ENCODE measurements at regions not wholly inside any gene's neighbourhood (a gene's known extent, or its start where the extent isn't known, plus 50 kb on each side); places are given as distances from the start of the nearest gene placed in this dataset.

GRCh38 chr15:59862191-59863155 lies 141.6 kb upstream of the FOXB1 start:
- CTCF ChIA-PET: no interaction called here
- H3K4me1 ChIP-seq (ENCODE audit: insufficient read depth, low read length): no peaks in the 10 kb centered on the region
- H3K36me3 ChIP-seq (ENCODE audit: insufficient read depth, low read length): no peaks in the 10 kb centered on the region

GRCh38 chr15:59847968-59848367 lies 156.1 kb upstream of the FOXB1 start:
- no peaks in the 10 kb centered on the region for H3K4me1 ChIP-seq (ENCODE audit: insufficient read depth, low read length)
- H3K4me1 Mint-ChIP-seq: no peaks in the 10 kb centered on the region
- no peak for DNase-seq
- H3K27ac ChIP-seq (ENCODE audit: low read depth, low read length): no peak overlapping the region
- no peak overlapping the region for H3K4me3 ChIP-seq (ENCODE audit: low read length)
- H3K9me3 Mint-ChIP-seq: no peaks in the 10 kb centered on the region
- H3K27me3 Mint-ChIP-seq: peaks cover 12 to 24% of the 10 kb centered on the region in 2 donors
- POLR2A ChIA-PET: interaction anchor here (0.6 kb wide), 1 partner anchor 31 kb away, joined by 3 read pairs; no protein-coding TSS in a partner anchor
- H3K4me3 Mint-ChIP-seq: no peak overlapping the region
- peak overlapping the region in 1 of 8 donors; percentile 10 for H3K27ac Mint-ChIP-seq
- no peaks in the 10 kb centered on the region for H3K9me3 ChIP-seq (ENCODE audit: low read length)
- no peaks in the 10 kb centered on the region for H3K36me3 Mint-ChIP-seq
- H3K27me3 ChIP-seq (ENCODE audit: insufficient read depth, low read length, poor library complexity, severe bottlenecking): no peaks in the 10 kb centered on the region
- CTCF ChIA-PET: no interaction called here
- H3K36me3 ChIP-seq (ENCODE audit: insufficient read depth, low read length): no peaks in the 10 kb centered on the region

More at GRCh38 chr15:59862191-59863155, 141.6 kb upstream of the FOXB1 start:
- no peak overlapping the region for H3K4me3 ChIP-seq (ENCODE audit: low read length)
- Mint-ChIP-seq H3K4me1 (no peaks in the 10 kb centered on the region), H3K27ac (no peak overlapping the region), H3K9me3 (no peaks in the 10 kb centered on the region), H3K4me3 (no peak overlapping the region), H3K27me3 (peaks cover 3 to 38% of the 10 kb centered on the region in 2 donors), H3K36me3 (no peaks in the 10 kb centered on the region)
- no peaks in the 10 kb centered on the region for H3K9me3 ChIP-seq (ENCODE audit: low read length)
- POLR2A ChIA-PET: no interaction called here
- no peak overlapping the region for H3K27ac ChIP-seq (ENCODE audit: low read depth, low read length)
- H3K27me3 ChIP-seq (ENCODE audit: insufficient read depth, low read length, poor library complexity, severe bottlenecking): no peaks in the 10 kb centered on the region
- DNase-seq: no peak

DNA sequence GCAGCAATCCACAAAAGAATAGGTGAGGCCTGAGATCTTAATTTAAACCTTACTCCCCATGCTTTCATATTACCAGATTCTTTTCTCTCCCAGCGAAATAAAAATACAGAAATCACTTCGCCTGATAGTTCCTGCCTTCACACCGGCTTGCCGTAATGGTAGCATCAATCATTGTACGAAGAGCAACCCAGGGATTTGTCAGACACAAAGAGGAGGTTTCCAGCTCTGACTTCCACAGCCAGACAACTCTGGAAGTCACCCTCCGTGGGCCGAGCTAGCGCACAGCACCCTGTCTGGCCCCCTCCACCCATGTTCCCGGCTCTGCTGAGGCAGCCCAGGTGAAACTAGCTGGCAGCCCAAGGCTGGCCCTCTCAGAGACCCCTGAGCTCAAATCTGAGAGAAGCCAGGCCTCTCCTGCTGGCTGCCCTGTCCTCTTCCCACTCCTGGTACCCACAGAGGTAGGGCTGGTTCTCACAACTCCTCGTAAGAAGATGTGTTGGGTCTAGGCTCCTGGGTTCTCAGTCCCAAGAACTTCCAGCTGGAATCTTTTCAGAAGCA lies 156.9 kb upstream of the BNIP2 start:
- no peaks in the 10 kb centered on the region for H3K36me3 Mint-ChIP-seq
- no peaks in the 10 kb centered on the region for H3K9me3 Mint-ChIP-seq
- no peaks in the 10 kb centered on the region for H3K4me1 Mint-ChIP-seq
- Histone ChIP-seq H3K27me3 (ENCODE audit: insufficient read depth, low read length, poor library complexity, severe bottlenecking) (no peaks in the 10 kb centered on the region), H3K4me1 (ENCODE audit: insufficient read depth, low read length) (no peaks in the 10 kb centered on the region), H3K27ac (ENCODE audit: low read depth, low read length) (no peak overlapping the region), H3K4me3 (ENCODE audit: low read length) (no peak overlapping the region), H3K9me3 (ENCODE audit: low read length) (no peaks in the 10 kb centered on the region), H3K36me3 (ENCODE audit: insufficient read depth, low read length) (no peaks in the 10 kb centered on the region)
- DNase-seq: no peak
- H3K27ac Mint-ChIP-seq: no peak overlapping the region
- peaks cover 12 to 29% of the 10 kb centered on the region in 2 donors for H3K27me3 Mint-ChIP-seq
- POLR2A ChIA-PET: no interaction called here
- H3K4me3 Mint-ChIP-seq: no peak overlapping the region
- CTCF ChIA-PET: interaction anchor here (0.8 kb wide), 1 partner anchor 94 kb away, joined by 3 read pairs; no protein-coding TSS in a partner anchor

DNA sequence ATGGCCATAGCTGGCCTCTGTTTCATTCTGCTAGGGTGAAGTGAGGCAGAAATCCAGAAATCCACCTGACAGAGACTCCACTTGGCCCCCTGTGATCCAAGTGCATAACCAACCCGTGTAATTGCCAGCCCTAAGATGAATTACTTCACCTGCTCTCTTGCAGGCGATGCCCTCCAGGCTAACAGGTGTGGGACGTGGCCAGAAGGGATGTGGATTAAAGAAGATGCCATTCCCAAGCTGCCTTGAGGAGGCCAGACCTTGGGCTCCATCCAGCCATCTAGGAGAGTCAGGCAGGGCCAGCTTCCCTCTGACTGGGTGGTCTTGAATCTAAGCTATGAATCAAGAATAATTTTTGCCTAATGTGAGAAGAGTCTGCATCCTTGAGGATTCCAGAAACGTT lies 154.5 kb upstream of the BNIP2 start:
- H3K9me3 Mint-ChIP-seq: no peaks in the 10 kb centered on the region
- no peaks in the 10 kb centered on the region for H3K36me3 ChIP-seq (ENCODE audit: insufficient read depth, low read length)
- no peak overlapping the region for H3K27ac ChIP-seq (ENCODE audit: low read depth, low read length)
- POLR2A ChIA-PET: no interaction called here
- no peak for DNase-seq
- peaks cover 7% of the 10 kb centered on the region for H3K4me1 ChIP-seq (ENCODE audit: insufficient read depth, low read length)
- no peak overlapping the region for H3K27ac Mint-ChIP-seq
- H3K27me3 ChIP-seq (ENCODE audit: insufficient read depth, low read length, poor library complexity, severe bottlenecking): no peaks in the 10 kb centered on the region
- CTCF ChIA-PET: no interaction called here
- no peak overlapping the region for H3K4me3 Mint-ChIP-seq
- H3K27me3 Mint-ChIP-seq: peaks cover 2 to 26% of the 10 kb centered on the region in 2 donors
- H3K4me1 Mint-ChIP-seq: peaks cover 5 to 6% (median 6%) of the 10 kb centered on the region in 3 donors
- no peaks in the 10 kb centered on the region for H3K9me3 ChIP-seq (ENCODE audit: low read length)
- H3K36me3 Mint-ChIP-seq: no peaks in the 10 kb centered on the region
- no peak overlapping the region for H3K4me3 ChIP-seq (ENCODE audit: low read length)

- Histone ChIP-seq H3K4me1 (ENCODE audit: insufficient read depth, low read length) (peaks cover 18% of the 10 kb centered on the region), H3K27me3 (ENCODE audit: insufficient read depth, low read length, poor library complexity, severe bottlenecking) (no peaks in the 10 kb centered on the region), H3K4me3 (ENCODE audit: low read length) (no peak overlapping the region), H3K36me3 (ENCODE audit: insufficient read depth, low read length) (no peaks in the 10 kb centered on the region), H3K9me3 (ENCODE audit: low read length) (no peaks in the 10 kb centered on the region), H3K27ac (ENCODE audit: low read depth, low read length) (no peak overlapping the region)
- CTCF ChIA-PET: interaction anchor here (1.1 kb wide), 1 partner anchor 150 kb away, joined by 3 read pairs; no protein-coding TSS in a partner anchor
- POLR2A ChIA-PET: no interaction called here
- Mint-ChIP-seq H3K27ac (no peak overlapping the region), H3K4me3 (no peak overlapping the region), H3K9me3 (no peaks in the 10 kb centered on the region), H3K27me3 (peaks cover 0 to 30% of the 10 kb centered on the region in 2 donors), H3K36me3 (no peaks in the 10 kb centered on the region), H3K4me1 (peaks cover 11 to 12% (median 12%) of the 10 kb centered on the region in 3 donors)
- DNase-seq: no peak
These were observed 151.9 kb upstream of the BNIP2 start for GRCh38 chr15:59841036-59841435.

GRCh38 chr15:59839906-59840305 lies 150.8 kb upstream of the BNIP2 start:
- CTCF ChIA-PET: no interaction called here
- H3K27ac ChIP-seq (ENCODE audit: low read depth, low read length): no peak overlapping the region
- POLR2A ChIA-PET: no interaction called here

DNA sequence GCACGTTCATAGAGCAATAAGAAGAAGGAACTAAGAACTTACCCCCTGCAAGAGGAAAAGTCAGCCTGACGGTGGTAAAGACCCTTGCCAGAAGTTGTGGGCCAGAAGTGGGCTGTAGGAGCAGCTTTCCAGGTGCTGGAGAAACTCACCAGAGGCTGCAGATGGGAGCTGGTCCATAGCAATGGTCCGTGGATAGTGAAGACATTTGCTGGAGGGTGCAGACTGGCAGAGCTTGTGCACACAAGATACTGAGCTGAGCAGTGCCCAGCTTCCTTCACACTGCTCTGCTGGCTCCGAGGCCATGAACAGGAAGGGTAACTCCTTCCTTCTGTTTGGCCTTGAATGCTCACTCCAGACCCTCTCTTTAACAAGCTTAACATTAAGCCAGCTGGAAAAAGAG lies 149.8 kb upstream of the BNIP2 start:
- Mint-ChIP-seq H3K4me3 (no peak overlapping the region), H3K27ac (peak overlapping the region in 2 of 8 donors; percentile 27 to 56)

More at GRCh38 chr15:59839906-59840305, 150.8 kb upstream of the BNIP2 start:
- no peaks in the 10 kb centered on the region for H3K36me3 ChIP-seq (ENCODE audit: insufficient read depth, low read length)
- Mint-ChIP-seq H3K9me3 (no peaks in the 10 kb centered on the region), H3K27ac (no peak overlapping the region), H3K27me3 (peaks cover 0 to 25% of the 10 kb centered on the region in 2 donors), H3K36me3 (no peaks in the 10 kb centered on the region), H3K4me1 (peaks cover 11 to 17% (median 12%) of the 10 kb centered on the region in 3 donors), H3K4me3 (no peak overlapping the region)
- H3K27me3 ChIP-seq (ENCODE audit: insufficient read depth, low read length, poor library complexity, severe bottlenecking): no peaks in the 10 kb centered on the region
- no peak overlapping the region for H3K4me3 ChIP-seq (ENCODE audit: low read length)
- H3K9me3 ChIP-seq (ENCODE audit: low read length): no peaks in the 10 kb centered on the region
- H3K4me1 ChIP-seq (ENCODE audit: insufficient read depth, low read length): peaks cover 18% of the 10 kb centered on the region
- no peak for DNase-seq

GRCh38 chr15:59835776-59836175 lies 146.7 kb upstream of the BNIP2 start:
- Histone ChIP-seq H3K4me3 (ENCODE audit: low read length) (no peak overlapping the region), H3K9me3 (ENCODE audit: low read length) (no peaks in the 10 kb centered on the region), H3K36me3 (ENCODE audit: insufficient read depth, low read length) (no peaks in the 10 kb centered on the region), H3K27me3 (ENCODE audit: insufficient read depth, low read length, poor library complexity, severe bottlenecking) (no peaks in the 10 kb centered on the region), H3K27ac (ENCODE audit: low read depth, low read length) (no peak overlapping the region), H3K4me1 (ENCODE audit: insufficient read depth, low read length) (peaks cover 18% of the 10 kb centered on the region)
- H3K36me3 Mint-ChIP-seq: no peaks in the 10 kb centered on the region
- ChIA-PET CTCF (no interaction called here), POLR2A (no interaction called here)
- peaks cover 2 to 12% of the 10 kb centered on the region in 2 donors for H3K27me3 Mint-ChIP-seq
- no peak overlapping the region for H3K4me3 Mint-ChIP-seq
- no peak overlapping the region for H3K27ac Mint-ChIP-seq
- H3K4me1 Mint-ChIP-seq: peaks cover 11 to 30% (median 20%) of the 10 kb centered on the region in 3 donors
- no peaks in the 10 kb centered on the region for H3K9me3 Mint-ChIP-seq
- no peak for DNase-seq

More for the DNA sequence above, 149.8 kb upstream of the BNIP2 start:
- H3K9me3 Mint-ChIP-seq: no peaks in the 10 kb centered on the region
- ChIA-PET POLR2A (no interaction called here), CTCF (no interaction called here)
- no peak overlapping the region for H3K27ac ChIP-seq (ENCODE audit: low read depth, low read length)
- no peak overlapping the region for H3K4me3 ChIP-seq (ENCODE audit: low read length)
- H3K36me3 ChIP-seq (ENCODE audit: insufficient read depth, low read length): no peaks in the 10 kb centered on the region
- peaks cover 11 to 26% (median 20%) of the 10 kb centered on the region in 3 donors for H3K4me1 Mint-ChIP-seq
- H3K27me3 Mint-ChIP-seq: peaks cover 2 to 25% of the 10 kb centered on the region in 2 donors
- H3K27me3 ChIP-seq (ENCODE audit: insufficient read depth, low read length, poor library complexity, severe bottlenecking): no peaks in the 10 kb centered on the region
- no peaks in the 10 kb centered on the region for H3K36me3 Mint-ChIP-seq
- no peak for DNase-seq
- no peaks in the 10 kb centered on the region for H3K9me3 ChIP-seq (ENCODE audit: low read length)
- H3K4me1 ChIP-seq (ENCODE audit: insufficient read depth, low read length): peaks cover 18% of the 10 kb centered on the region
